ENCODE measurements at regions not wholly inside any gene's neighbourhood (a gene's known extent, or its start where the extent isn't known, plus 50 kb on each side); places are given as distances from the start of the nearest gene placed in this dataset.

GRCh38 chr1:194990483-194990882 lies 1617.8 kb downstream of the KCNT2 start:
- DNase-seq (ENCODE audit: low read depth), result no peak
- H3K4me3 ChIP-seq (ENCODE audit: control insufficient read depth, low read depth, low read length), result no peak overlapping the region
- no peak for TF ChIP-seq CTCF (IDR thresholded peaks at IDR 0.05; ENCODE audit: control insufficient read depth, insufficient read depth, low read depth, low read length, missing control alignments)

GRCh38 chr1:194975913-194976312 lies 1632.3 kb downstream of the KCNT2 start:
- H3K4me3 ChIP-seq (ENCODE audit: control insufficient read depth, low read depth, low read length), result no peak overlapping the region
- TF ChIP-seq CTCF (IDR thresholded peaks at IDR 0.05; ENCODE audit: control insufficient read depth, insufficient read depth, low read depth, low read length, missing control alignments), result no peak
- DNase-seq (ENCODE audit: low read depth), result no peak

GRCh38 chr1:194968916-194969315 lies 1639.3 kb downstream of the KCNT2 start:
- no peak for DNase-seq (ENCODE audit: low read depth)
- no peak overlapping the region for H3K4me3 ChIP-seq (ENCODE audit: control insufficient read depth, low read depth, low read length)
- TF ChIP-seq CTCF (IDR thresholded peaks at IDR 0.05; ENCODE audit: control insufficient read depth, insufficient read depth, low read depth, low read length, missing control alignments), result no peak

GRCh38 chr1:194959795-194960194 lies 1648.4 kb downstream of the KCNT2 start:
- H3K4me3 ChIP-seq (ENCODE audit: control insufficient read depth, low read depth, low read length), result no peak overlapping the region
- no peak for DNase-seq (ENCODE audit: low read depth)
- TF ChIP-seq CTCF (IDR thresholded peaks at IDR 0.05; ENCODE audit: control insufficient read depth, insufficient read depth, low read depth, low read length, missing control alignments), result no peak

GRCh38 chr1:194952171-194952570 lies 1656.1 kb downstream of the KCNT2 start:
- DNase-seq (ENCODE audit: low read depth), result no peak
- H3K4me3 ChIP-seq (ENCODE audit: control insufficient read depth, low read depth, low read length), result no peak overlapping the region
- no peak for TF ChIP-seq CTCF (IDR thresholded peaks at IDR 0.05; ENCODE audit: control insufficient read depth, insufficient read depth, low read depth, low read length, missing control alignments)

GRCh38 chr1:194950584-194950983 lies 1657.7 kb downstream of the KCNT2 start:
- no peak for DNase-seq (ENCODE audit: low read depth)
- H3K4me3 ChIP-seq (ENCODE audit: control insufficient read depth, low read depth, low read length), result no peak overlapping the region
- no peak for TF ChIP-seq CTCF (IDR thresholded peaks at IDR 0.05; ENCODE audit: control insufficient read depth, insufficient read depth, low read depth, low read length, missing control alignments)

Measured in AG09309 (cell line).